NCI-H345 treated with DMSO at 0.1 percent for 48 hours (cell line): ENCODE measurements at regions not wholly inside any gene's neighbourhood (a gene's known extent, or its start where the extent isn't known, plus 50 kb on each side); places are given as distances from the start of the nearest gene placed in this dataset.

Source experiments
- DNase-seq: peaks from one replicate; lab custom pipeline; 2025; ENCODE audit not compliant: unreplicated experiment; lab: John Stamatoyannopoulos, UW

DNA sequence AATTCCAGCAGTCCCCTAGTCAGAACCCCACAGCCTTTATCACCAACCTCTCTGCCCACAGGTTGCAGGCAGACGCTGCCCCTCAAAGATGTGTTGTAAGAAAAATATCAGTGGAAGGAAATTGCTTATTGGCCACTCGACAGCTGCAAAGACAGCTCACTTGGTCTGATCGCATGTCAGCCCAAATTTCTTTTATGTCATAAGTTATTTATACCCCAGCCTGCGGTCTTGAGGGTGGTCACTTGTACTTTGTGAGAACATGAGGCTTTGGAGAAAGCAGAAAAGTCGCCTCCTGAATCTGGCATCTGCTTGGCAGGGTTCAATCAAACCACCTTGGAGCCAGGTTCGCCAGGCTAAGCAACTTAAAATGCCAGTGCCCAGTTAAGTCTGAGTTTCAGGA is 236.5 kb upstream of the CDH4 start:
- DNase-seq = no peak

DNA sequence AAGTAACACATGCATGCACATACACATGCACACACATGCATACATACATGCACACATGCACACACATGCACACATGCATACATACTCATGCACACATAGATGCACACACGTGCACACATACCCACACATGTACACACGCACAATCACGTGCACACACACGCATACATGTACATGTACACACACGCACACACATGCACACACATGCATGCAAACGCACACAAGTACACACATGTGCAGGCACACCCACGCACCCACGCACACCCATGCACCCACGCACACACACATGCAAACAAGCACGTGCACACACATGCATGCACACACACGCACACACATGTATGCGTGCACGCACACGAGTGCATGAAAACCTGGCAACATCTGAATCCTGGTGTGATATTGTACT is 232.7 kb upstream of the CDH4 start:
- DNase-seq = no peak

DNA sequence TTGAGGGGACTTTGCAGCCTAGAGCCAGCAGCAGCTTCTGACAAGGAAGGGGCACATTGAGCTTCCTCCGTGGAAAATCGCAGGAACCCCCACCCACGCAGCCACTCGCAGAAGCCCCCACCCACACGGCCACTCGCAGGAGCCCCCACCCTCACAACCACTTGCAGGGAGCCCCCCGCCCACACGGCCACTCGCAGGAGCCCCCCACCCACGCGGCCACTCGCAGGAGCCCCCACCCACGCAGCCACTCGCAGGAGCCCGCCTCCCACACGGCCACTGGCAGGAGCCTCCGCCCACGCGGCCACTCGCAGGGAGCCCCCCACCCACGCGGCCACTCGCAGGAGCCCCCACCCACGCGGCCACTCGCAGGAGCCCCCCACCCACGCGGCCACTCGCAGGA is 228.4 kb upstream of the CDH4 start:
- no peak for DNase-seq

DNA sequence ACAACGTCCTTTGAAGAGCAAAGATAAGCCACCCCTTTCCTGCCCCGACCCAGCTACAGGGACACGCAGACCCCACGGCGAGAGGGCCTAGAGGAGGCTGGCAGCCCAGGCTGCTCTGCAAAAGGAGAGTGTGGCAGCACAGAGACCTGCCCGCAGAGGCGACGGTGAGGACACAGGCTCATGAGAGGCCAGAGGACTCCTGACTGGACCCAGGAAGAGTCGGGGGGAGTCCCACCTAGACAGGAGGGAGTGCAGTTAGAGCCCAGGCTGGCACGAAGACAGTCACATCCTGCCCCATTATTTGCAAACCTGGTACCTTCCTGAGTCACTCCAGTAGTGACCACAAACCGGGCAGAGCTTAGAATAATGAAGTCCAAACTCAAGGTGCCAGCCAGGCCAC is 227.7 kb upstream of the CDH4 start:
- DNase-seq = no peak

DNA sequence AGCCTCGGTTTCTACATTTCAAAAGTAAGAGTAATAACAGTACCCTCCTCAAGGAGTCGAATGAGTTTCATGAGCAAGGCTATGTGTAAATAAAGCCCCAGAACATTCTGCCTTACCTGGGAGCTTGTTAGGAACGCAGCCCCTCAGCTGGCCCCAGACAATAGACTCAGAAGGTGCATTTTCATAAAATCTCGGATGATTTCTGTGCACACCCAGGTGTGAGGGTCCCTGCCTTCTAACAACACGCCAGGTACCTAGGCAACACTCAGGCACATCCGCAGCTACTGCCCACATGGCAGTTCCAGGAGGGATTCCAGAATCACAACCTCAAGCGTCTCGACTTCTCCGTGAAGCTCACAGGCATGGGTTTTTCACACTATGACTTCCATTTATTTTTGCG is 226.5 kb upstream of the CDH4 start:
- no peak for DNase-seq

DNA sequence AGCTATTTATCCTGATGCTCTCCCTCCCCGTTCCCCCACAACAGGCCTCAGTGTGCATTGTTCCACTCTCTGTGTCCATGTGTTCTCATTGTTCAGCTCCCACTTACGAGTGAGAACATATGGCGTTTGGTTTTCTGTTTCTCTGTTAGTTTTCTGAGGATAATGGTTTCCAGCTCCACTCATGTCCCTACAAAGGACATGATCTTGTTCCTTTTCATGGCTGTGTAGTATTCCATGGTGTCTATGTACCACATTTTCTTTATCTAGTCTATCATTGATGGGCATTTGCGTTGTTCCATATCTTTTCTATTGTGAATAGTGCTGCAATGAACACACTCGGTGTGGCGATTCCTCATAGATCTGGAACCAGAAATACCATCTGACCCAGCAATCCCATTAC is 225.9 kb upstream of the CDH4 start:
- no peak for DNase-seq

DNA sequence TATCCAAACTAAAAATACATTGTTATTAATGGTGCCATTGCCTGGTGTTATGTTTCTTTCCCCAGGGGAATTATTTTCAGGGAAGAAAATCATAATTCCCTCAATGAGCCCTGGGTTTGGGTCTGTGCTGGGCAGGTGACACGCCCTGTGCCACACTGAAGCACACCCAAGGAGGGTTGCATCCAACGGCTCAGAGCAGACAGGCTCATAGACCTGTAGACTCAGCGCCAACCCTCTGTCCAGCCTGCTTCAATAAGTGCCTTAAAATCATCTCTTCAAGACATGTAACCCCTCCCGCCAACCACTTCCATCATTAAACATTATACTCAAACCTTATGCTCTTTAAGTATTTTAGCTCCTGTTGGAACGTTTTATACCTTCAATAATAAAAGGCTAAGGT is 225.3 kb upstream of the CDH4 start:
- DNase-seq = no peak

DNA sequence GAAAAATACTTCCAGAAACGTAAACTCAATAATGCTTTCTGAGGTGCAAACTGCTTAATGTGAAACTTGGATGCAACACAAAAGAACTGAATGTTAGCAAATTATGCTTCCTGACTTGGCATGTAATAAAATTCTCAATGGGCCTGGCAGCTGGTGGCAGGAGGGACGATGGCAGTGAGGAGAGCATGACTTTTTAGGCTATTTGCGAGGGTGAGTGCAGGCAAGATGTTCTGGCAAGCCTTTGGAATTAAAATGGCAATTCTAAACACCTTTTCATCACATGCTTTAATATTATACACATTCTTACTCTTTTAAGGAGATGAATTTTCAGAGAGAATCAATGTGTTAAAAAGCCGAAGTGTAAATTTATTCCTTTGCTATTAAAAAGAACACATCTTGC is 224.8 kb upstream of the CDH4 start:
- no peak for DNase-seq

DNA sequence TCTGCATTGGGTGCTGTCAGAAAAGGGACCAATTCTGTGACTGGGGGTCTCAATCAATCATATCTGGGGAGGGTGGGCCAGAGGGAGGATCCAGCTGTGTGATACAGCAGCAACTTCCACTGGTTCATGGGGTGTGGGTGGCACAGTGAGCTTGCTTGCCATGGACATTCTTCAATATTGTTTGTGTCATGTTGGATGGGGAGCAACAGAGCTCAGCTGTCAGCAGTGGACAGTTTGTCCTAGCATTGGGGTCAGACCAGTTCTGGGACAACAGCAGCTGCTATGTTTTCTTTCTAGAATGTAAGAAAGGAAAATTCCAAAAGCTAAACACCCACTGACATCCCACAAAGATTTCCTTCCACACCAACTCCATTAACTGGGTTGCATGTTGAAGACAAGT is 221.9 kb upstream of the CDH4 start:
- DNase-seq = no peak

DNA sequence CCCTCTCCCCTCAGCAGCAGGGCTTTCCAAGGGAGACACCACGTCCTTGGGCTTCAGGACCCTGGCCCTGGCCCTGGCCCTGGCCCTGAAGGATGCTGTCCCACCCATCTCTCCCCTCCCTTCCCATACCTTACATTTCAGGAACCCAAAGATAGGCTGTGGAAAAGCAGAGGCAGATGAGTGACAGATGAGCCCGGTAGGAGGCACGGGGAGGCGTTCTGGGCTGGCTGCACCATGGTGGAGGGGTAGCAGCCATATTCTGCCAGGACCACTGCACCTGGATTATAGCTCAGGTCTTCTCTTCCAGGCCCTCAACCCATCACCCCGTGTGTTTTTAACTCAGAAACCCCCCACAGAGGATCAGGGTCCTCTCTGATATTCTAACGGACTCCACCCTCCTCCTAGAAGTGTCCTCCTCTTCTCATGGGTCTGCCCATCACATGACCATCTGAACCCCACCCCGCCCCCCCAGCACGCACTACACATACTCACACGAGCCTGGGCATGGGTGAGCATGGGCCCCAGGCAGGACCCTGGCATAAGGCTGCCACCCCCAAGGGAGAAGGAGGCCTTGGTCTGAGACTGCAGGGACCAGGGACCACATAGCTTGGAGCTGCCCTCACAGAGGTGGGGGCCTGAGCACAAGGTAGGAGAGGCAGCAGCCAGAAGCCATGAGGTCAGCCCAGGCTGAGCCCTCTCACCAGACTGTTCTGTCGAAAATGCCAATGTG is 220.8 kb upstream of the CDH4 start:
- DNase-seq = no peak

DNA sequence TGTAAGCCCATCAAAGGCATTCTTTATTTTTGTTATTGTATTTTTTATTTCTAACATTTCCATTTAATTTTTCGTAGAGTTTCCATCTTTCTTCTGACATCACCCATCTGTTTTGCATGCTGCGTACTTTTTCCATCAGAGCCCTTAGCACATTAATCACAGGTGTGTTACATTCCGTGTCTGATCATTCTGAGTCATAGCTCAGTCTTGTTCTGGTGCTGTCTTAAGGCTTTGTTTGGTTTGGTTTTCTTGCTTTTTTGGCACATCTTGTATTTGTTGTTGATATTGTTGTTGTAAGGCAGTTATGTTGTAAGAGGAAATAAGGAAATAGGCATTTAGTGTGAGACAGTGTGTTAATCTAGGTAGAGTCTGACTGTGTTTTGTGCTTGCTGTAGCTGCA is 214.6 kb upstream of the CDH4 start:
- DNase-seq = no peak

DNA sequence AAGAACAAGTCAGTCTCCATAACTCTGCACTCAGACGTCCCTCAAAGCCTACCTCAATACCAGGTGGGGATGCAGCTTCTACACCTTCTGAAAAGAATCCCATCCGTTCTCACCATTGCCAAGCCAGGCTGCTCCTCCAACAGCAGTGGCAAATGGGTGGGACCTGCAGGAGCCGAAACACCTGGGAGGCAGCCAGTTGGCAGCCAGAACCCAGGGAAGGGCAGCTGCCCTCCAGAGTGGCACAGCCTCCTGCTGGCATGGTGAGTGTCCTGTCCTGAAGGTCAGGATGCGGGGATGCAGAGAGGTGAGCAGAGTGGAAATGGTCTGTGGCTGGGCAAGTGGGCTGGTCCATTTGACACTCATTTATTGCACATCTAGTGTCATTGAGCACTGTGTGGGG is 210.6 kb upstream of the CDH4 start:
- DNase-seq = no peak

DNA sequence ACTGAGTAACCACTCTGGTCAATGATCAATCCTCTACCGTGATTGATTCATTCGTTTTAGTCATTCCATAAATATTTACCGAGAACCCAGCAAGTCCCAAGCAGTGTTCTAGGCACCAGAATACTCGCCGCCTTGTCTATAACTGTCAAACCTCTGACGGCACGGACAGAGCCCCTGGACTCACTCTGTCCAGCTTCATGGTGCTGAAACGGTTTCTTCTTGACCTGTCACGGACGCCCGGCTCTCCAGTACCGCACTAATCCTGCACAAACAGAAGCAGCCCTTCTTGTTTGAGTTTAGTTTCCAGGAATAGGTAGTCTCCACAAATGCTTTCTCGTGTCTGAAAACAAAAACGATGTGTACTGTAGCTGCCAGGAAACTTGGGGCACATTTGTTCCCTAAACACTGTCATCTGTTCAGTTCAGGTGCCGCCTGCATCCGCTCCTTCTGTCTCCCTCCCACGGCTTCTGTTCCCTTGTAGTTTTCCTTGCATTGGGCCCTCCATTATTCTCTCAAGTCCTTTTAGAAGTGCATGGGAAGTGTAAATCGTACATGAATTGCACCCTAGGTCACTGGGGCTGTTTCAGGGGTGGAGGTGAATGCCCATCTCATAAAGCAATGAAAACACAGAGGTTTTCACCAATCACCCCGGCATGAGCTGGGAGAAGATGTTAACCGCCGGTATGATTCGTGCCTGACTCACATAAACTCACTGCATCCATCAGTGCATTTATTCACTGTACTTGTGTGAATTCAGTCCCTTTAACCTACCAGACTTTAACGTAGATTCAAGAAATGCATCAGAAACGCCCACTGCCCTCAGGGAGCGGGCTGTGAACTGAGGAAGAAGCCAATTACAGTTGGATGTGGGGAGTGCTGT is 209.3 kb upstream of the CDH4 start:
- no peak for DNase-seq

DNA sequence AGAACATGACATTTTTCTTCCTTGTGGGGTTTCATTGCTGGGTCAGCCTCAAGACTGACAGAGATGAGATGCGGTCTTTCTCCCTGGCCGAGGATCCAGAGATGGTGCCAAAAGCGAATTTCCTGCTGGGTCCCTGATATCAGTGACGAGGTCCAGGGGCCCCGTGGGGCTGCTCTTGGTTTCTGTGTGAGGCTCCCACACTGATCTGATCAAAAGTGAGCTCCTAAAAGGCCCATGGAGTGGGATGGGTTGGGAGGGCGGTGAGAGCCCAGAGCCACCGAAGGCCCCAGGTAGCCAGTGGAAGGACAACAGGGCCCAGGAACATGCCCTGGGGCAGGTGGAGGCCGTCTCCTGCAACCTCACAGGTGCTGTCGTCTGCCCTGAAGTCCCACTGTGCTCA is 208.4 kb upstream of the CDH4 start:
- no peak for DNase-seq

DNA sequence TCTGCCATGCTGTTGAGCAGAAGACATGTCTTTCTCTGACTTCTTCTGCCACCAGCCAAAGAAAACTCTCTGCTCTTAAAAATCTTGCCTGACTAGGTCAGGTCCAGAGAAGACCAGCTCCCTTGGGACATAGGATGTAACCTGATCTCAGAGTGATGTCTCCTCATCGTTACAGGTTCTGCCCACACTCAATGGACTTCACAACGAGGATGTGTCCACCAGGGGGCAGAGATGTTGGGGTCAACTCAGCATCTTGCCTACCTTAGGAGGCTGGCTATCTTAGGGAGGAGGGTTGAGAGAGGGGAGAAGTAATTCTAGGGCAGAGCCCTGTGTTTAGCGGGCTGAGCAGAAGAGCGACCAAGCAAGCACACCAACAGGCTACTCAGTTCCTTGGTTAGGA is 207.6 kb upstream of the CDH4 start:
- no peak for DNase-seq

DNA sequence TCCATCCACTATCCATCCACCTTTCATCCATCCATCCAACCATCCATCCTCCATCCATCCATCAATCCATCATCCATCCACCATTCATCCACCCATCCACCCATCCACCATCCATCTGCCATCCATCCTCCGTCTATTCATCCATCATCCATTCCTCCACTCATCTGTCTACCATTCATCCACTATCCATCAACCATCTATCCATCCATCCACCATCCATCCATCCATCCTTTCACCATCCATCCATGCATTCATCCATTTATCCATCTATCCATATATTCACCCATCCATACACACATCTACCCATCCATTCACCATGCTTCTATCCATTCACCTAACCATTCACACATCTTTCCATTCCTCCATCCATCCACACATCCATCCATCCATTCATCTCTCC is 207.0 kb upstream of the CDH4 start:
- no peak for DNase-seq

DNA sequence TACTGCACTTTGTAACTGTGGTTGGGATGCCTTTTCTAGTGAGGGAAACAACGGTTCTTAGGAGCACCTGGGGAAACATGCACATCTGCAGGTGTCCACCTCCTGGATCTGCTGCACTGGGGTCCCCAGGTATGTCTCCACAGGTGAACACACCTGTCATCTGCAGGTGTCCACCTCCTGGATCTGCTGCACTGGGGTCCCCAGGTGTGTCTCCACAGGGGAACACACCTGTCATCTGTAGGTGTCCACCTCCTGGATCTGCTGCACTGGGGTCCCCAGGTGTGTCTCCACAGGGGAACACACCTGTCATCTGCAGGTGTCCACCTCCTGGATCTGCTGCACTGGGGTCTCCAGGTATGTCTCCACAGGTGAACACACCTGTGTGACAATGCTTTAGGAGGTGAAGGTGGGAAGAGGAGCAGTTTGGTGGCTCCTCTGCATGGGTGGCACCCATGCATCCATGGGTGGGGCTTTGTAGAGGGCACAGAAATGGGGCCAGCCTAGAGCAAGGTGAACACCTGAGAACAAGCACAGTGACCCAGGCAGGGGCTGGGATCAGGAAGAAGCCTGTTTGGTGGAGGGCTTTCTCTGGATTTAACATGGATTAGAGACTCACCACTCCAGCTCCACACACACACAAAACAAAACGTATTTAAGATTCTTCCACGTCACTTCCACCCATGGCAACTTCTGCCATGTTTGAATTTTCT is 206.0 kb upstream of the CDH4 start:
- DNase-seq = no peak

DNA sequence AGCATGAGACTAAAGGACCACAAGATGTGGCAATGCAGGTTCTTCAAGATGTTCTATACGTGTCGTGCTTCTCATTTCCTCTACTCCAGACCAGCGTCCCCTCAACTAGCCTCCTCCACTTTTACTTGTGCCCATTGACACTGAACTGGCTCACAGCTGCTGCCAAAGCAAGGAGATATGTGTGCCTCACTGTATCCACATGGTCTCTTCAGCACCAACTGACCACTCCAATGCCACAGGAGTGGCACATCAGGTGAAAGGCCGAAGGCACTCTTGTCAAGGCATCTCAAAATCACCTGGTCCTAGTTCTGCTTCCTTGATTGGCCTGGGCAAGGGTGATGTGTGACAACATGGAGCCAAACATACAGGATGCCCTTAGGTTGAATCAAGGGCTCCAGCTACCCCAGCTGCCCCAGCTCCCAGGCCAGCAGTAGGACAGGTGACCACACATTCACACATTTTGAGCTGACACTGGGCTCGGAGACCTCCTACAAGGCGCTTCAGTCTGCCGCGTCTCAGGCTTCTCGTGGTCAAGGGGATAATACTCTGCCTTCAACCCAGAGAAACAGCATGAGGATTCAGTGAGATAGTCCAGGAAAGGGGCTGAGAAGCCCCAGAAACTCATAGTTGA is 205.2 kb upstream of the CDH4 start:
- no peak for DNase-seq

DNA sequence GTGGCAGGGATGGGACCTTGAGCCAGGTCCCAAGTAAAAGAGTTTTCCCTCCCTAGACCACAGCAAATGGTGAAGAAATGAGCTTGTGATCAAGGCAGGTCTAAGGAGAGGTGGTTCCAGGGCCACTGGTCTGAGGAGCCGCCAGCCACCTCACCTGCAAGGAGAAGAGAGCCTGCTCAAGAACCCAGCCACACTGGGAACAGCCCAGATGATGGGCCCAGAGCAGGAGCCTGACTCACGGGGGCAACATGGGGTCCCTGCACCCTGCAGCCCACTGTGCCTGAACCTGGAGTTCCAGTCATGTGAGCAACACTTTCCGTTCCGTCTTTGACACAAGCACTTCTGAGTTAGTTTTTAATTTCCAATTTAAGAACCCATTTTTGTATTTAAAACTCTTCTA is 204.5 kb upstream of the CDH4 start:
- DNase-seq = no peak

DNA sequence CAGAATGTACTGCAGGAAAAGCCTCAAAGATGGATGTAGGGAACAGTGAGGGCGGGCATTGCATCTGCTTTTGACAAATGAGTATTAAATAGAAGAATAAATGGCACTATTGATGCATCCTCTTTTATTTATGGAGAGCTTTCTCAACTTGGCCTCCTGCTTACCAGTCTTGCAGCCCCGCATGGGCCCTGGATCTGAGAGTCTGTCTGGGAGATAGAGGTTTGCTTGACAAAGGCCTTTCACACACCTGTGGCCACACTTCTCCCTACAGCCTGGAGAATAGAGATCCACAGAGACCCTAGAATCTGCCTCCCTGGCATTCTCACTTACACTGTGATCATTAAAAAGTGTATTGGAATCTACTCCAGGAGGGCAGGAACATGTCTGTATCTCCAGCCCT is 203.8 kb upstream of the CDH4 start:
- no peak for DNase-seq

DNA sequence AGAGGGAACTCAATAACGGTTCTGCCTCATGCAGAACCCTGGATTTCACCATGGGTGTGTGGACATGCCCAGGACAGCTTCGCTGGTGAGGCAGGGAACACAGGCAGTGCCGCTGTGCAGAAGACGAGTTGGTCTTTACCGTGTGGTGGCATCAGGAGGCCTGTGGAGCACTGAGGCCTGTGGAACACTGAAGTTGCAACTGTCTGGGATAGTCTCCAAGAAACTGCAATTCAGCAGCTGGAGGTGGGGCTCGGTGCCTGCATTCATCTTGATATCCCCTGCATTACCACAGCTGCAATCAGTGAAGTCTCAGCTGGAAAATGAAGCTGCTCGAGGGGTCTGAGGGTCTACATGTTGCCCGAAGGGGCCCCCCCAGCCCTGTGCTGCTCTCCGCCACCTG is 202.4 kb upstream of the CDH4 start:
- no peak for DNase-seq
